ENCODE measurements at regions not wholly inside any gene's neighbourhood (a gene's known extent, or its start where the extent isn't known, plus 50 kb on each side); places are given as distances from the start of the nearest gene placed in this dataset.

GRCh38 chr10:55374060-55374459 is 573.0 kb upstream of the PCDH15 start:
- H3K9me3 ChIP-seq (ENCODE audit: low read length) = no peaks in the 10 kb centered on the region
- no peak overlapping the region for H2AFZ ChIP-seq (ENCODE audit: low read length)
- DNase-seq (no peak), ATAC-seq (peak; percentile 20; the same call in 1 of the 2 replicates)
- no peaks in the 10 kb centered on the region for H3K79me2 ChIP-seq (ENCODE audit: low read length)
- TF ChIP-seq EZH2 (IDR thresholded peaks at IDR 0.05; ENCODE audit: low read length, unreplicated experiment) = no peak
- no peak for TF ChIP-seq EZH2phosphoT487 (IDR thresholded peaks at IDR 0.05; ENCODE audit: borderline replicate concordance, low read length)
- TF ChIP-seq, protein P1, sequence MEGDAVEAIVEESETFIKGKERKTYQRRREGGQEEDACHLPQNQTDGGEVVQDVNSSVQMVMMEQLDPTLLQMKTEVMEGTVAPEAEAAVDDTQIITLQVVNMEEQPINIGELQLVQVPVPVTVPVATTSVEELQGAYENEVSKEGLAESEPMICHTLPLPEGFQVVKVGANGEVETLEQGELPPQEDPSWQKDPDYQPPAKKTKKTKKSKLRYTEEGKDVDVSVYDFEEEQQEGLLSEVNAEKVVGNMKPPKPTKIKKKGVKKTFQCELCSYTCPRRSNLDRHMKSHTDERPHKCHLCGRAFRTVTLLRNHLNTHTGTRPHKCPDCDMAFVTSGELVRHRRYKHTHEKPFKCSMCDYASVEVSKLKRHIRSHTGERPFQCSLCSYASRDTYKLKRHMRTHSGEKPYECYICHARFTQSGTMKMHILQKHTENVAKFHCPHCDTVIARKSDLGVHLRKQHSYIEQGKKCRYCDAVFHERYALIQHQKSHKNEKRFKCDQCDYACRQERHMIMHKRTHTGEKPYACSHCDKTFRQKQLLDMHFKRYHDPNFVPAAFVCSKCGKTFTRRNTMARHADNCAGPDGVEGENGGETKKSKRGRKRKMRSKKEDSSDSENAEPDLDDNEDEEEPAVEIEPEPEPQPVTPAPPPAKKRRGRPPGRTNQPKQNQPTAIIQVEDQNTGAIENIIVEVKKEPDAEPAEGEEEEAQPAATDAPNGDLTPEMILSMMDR (conservative IDR thresholded peaks at IDR 0.05; ENCODE audit: low read depth, low read length) = no peak
- POLR2A ChIA-PET (ENCODE audit: unreplicated experiment) = no interaction called here
- CTCF ChIA-PET = no interaction called here
- H3K4me3 ChIP-seq (ENCODE audit: low read length) = no peak overlapping the region
- BruUV-seq (replicated peaks) = no TSS peak
- H3K4me2 ChIP-seq (ENCODE audit: low read length) = no peak overlapping the region
- H3K4me1 ChIP-seq (ENCODE audit: insufficient read depth, low read length) = peaks cover 4% of the 10 kb centered on the region; the same call in 1 of the 2 replicates
- H4K20me1 ChIP-seq (ENCODE audit: low read length) = no peaks in the 10 kb centered on the region
- no peaks in the 10 kb centered on the region for H3K27me3 ChIP-seq (ENCODE audit: low read length)
- no peaks in the 10 kb centered on the region for H3F3A ChIP-seq (ENCODE audit: low read length, unreplicated experiment)
- H3K9me2 ChIP-seq (replicated peaks; ENCODE audit: low read length) = no peaks in the 10 kb centered on the region
- H3K36me3 ChIP-seq (ENCODE audit: low read depth, low read length) = no peaks in the 10 kb centered on the region
- H3K27ac ChIP-seq (ENCODE audit: low read length) = no peak overlapping the region
- intact Hi-C loops (cut with micrococcal nuclease) = loop anchor here (1.0 kb wide), 1 partner anchor 62 kb away; no protein-coding TSS in a partner anchor
- H3K9ac ChIP-seq (ENCODE audit: low read length) = no peak overlapping the region

- CTCF ChIA-PET = interaction anchor here (0.6 kb wide), 1 partner anchor 259 kb away, joined by 4 read pairs; no protein-coding TSS in a partner anchor
Observed at GRCh38 chr10:55369670-55370420, 568.8 kb upstream of the PCDH15 start.

More at GRCh38 chr10:55369670-55370420, 568.8 kb upstream of the PCDH15 start:
- H3K4me1 ChIP-seq (ENCODE audit: insufficient read depth, low read length) = peaks cover under 1% of the 10 kb centered on the region; the same call in 1 of the 2 replicates
- H4K20me1 ChIP-seq (ENCODE audit: low read length) = no peaks in the 10 kb centered on the region
- H2AFZ ChIP-seq (ENCODE audit: low read length) = no peak overlapping the region
- no peaks in the 10 kb centered on the region for H3K27me3 ChIP-seq (ENCODE audit: low read length)
- no peaks in the 10 kb centered on the region for H3K9me3 ChIP-seq (ENCODE audit: low read length)
- no peak overlapping the region for H3K27ac ChIP-seq (ENCODE audit: low read length)
- no peaks in the 10 kb centered on the region for H3K36me3 ChIP-seq (ENCODE audit: low read depth, low read length)
- intact Hi-C loops (cut with micrococcal nuclease) = no loop called here
- no TSS peak for BruUV-seq (replicated peaks)
- H3K79me2 ChIP-seq (ENCODE audit: low read length) = no peaks in the 10 kb centered on the region
- DNase-seq (peak; percentile 11), ATAC-seq (peak; percentile 61)
- no peaks in the 10 kb centered on the region for H3K9me2 ChIP-seq (replicated peaks; ENCODE audit: low read length)
- no peak overlapping the region for H3K9ac ChIP-seq (ENCODE audit: low read length)
- no peak overlapping the region for H3K4me3 ChIP-seq (ENCODE audit: low read length)
- H3F3A ChIP-seq (ENCODE audit: low read length, unreplicated experiment) = no peaks in the 10 kb centered on the region
- POLR2A ChIA-PET (ENCODE audit: unreplicated experiment) = no interaction called here
- H3K4me2 ChIP-seq (ENCODE audit: low read length) = no peak overlapping the region
- TF ChIP-seq EZH2 (IDR thresholded peaks at IDR 0.05; ENCODE audit: low read length, unreplicated experiment) (no peak), EZH2phosphoT487 (IDR thresholded peaks at IDR 0.05; ENCODE audit: borderline replicate concordance, low read length) (no peak)
- TF ChIP-seq, protein P1 (conservative IDR thresholded peaks at IDR 0.05; ENCODE audit: low read depth, low read length) = no peak
